Ureter (tissue), 1 donor: ENCODE measurements at regions not wholly inside any gene's neighbourhood (a gene's known extent, or its start where the extent isn't known, plus 50 kb on each side); places are given as distances from the start of the nearest gene placed in this dataset.
"Not testable (repeated sequence)": the region's sequence is repeated elsewhere in the genome, so short reads cannot be mapped to it uniquely, and the experiment has no call there.

ENCODE experiments used
- DNase-seq: peaks from one replicate; pipeline ENCODE4 v3.0.0-alpha.2; 2020; ENCODE audit warnings: low spot score
- donor health status: DM: yes; HTN: yes; CAD: no.

- no peak for DNase-seq
These were observed 152.8 kb downstream of the INHBB start for GRCh38 chr2:120498576-120499394.

DNA sequence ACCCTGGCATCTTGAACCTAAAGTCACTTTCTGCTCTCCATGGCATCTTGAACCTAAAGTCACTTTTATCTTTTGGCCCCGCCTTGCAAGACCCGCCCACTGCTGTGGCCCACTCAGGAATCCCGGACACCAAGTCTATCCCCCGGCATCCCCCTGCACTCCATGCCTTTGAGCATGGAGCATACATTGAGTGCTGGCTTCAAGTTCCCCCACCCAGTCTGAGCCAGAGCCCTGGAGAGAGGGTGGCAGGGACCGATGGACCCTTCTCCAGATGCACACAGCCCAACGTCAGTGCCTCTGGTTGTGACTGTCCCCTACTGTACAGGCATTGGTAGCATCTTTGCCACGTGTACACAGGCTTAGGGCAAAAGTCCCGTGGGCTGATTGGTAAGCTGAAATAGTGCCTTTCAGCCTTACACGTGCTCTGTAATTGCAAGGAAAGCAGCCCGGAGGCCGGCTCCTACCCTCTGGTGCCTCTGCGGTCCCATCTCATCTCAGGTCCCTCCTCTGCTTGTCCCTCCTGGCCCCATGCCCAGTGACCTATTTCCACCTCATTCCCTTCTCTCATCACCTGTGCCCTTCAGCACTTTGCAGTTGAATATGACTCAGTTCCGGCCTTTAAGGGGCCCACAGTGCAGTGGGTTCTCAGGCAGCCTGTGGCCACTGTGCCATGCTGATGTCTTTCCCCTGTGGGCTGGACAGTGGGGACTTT lies 154.0 kb downstream of the INHBB start:
- DNase-seq: no peak

GRCh38 chr2:120501591-120501990 lies 155.7 kb downstream of the INHBB start:
- no peak for DNase-seq

DNA sequence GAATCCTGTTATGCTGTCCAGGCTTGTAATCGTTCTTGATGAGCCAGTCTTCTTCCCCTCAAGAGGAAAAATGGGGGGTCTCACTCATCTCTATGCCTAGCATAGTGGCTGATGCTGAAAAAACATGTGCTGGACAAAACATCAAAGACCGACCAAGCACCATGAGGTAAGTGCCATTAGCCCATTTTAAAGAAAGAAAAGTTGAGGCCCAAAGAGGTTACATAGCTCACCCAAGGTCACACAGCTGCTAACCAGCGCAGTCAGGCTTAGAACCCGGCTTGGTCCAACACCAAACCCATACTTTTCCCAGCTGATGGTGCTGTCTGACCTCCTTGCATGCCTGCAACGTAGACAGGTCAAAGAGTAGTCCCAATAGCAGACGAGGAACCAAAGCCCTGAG lies 156.4 kb downstream of the INHBB start:
- DNase-seq: no peak

DNA sequence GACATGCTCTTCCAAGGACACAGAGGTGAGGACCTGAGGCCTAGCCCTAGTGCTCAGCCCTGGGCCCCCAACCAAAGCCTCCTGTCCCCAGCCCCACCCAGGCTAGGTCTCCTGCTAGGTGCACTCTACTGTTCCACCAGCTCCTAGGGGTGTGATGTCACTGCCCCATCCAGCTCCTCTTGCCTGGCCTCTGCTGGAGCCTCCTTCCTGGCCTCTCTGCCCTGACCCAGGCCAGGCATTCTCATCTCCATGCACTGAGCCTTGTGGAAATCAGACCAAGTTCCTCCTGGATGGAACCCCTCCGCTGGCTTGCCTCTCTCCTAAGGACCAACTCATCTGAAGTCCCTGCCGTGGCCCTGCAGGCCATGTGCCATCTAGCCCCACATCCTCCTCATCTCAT lies 156.8 kb downstream of the INHBB start:
- no peak for DNase-seq

GRCh38 chr2:120503206-120503792 lies 157.4 kb downstream of the INHBB start:
- DNase-seq: no peak

- no peak for DNase-seq
These were observed 158.0 kb downstream of the INHBB start for GRCh38 chr2:120503793-120504571.

- no peak for DNase-seq
These were observed 159.2 kb downstream of the INHBB start for GRCh38 chr2:120504936-120505705.

DNA sequence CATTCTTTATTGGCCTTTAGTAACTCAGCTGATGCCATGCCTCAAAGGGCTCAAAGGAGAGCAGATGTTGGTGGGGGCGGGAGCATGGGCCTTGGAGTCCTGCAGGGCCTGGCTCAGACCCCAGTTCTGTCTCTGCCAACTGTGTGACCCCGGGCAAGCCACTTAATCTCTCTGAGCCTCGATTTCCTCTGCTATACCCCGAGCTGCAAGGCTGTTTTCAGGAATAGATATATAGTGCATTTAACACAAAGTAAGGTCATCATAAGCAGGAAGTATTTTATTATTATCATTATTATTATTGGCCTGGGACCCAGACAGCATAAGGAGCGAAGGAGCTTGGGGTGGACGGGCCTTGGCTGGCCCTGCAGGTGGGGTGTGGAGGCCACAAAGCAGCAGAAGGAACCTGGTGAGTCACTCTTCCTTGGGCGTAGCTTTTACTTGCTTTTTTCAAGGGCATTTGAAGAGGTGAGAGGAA lies 162.7 kb downstream of the INHBB start:
- no peak for DNase-seq

DNA sequence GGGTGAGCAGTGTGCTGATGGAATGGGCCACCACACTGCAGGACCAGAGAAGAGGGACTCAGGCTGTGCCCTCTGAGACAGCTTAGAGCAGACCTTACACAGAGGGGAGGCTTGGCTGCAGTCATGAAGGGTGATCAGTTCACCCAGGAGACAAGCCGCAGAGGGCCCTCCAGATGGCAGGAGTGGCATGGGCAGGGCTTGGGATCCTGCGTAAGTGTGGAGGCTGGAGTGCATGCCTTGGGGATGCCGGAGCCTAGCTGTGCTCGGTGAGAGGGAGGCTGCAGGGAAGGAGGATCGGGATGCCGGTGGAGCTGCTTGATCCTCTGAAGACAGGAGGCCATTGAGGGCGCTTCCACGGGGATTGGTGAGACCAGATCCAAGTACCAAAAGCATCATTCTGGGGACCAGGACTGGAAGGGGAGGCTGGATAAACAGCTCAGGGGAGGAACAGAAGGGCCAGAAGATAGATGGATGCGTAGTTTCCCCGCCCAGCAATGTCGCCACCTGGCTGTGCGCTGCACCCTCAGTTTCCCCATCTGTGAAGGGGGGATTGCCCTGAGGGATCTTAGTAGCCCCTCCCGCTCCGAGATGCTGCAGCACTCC lies 163.4 kb downstream of the INHBB start:
- DNase-seq: no peak

- no peak for DNase-seq
These were observed 164.2 kb downstream of the INHBB start for GRCh38 chr2:120509991-120510735.

DNA sequence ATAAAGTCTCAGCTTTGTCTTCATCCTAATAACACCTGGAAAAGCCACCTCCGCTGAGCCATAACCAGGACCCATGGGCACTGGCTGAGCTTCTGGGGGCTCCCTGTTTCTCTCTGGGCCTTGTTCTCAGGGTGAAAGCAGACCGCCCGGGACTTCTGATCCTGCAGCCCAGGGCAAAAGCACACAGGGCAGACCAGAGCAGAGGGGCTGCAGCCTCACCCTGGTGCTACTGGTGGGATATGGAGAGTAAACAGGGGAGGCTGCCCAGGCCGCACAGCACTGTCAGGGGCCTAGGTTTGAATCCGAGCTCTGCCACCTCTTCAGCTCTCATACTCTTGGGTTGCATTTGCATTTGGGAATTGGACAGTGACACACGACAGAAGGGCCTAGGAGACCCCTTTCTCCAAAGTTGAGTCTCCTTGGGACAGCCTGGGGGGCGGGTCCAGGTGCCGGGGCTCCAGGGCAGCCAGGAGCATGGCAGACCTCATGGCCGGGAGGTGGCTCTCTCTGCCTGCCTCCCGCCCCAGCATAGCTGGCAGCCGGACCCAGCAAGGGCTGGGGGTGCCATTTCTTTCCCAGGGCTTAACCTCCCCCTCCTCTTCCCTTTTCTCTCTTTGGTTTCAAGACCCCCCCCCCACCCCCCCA lies 164.9 kb downstream of the INHBB start:
- DNase-seq: no peak

DNA sequence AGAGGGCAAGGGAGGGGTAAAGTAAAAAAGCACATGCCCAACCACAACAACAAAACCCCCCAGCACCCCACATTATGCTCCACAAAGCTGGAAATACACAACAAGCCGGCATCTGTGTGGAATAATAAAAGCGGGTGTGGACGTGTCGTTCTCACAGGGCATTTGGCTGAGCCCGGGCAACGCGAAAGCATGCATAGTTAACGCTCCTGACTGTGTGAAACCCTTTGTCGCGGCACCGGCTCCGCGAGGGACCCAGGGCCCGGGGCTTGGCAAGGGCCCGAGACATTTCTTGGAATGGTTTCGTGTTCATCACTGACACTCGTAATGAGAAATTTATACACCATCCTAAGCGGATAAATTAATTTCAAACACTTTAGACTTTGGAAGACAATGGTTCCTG lies 165.6 kb downstream of the INHBB start:
- no peak for DNase-seq

- no peak for DNase-seq
These were observed 166.2 kb downstream of the INHBB start for GRCh38 chr2:120511947-120512710.

- DNase-seq: no peak
These were observed 167.9 kb downstream of the INHBB start for GRCh38 chr2:120513776-120514357.

DNA sequence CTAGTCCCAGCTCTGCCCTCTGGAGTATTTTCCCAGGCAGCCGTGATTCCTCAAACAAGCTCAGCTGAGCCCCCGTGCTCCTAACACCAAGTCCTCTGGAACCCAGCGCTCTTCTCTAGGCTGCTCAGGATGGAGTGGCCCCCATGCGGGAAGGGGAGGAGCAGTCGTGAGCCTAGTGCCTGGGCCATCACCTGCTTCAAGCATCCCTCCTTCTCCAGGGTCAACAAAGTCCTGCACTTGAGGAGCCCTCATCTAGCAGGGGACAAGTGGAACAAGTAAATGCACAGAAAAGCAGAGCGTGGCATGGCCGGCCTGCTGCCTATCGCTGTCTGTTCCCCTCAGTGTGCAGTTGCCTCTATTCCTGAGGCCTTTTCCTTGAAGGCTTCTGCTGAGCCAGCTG lies 168.6 kb downstream of the INHBB start:
- no peak for DNase-seq

- DNase-seq: not testable (repeated sequence)
These were observed 169.3 kb downstream of the INHBB start for GRCh38 chr2:120515066-120515758.
